NK-92 (cell line): ENCODE measurements at regions not wholly inside any gene's neighbourhood (a gene's known extent, or its start where the extent isn't known, plus 50 kb on each side); places are given as distances from the start of the nearest gene placed in this dataset.

Experiments used
- DNase-seq: peaks from one replicate; lab custom pipeline; 2025; ENCODE audit not compliant: unreplicated experiment; lab: John Stamatoyannopoulos, UW

DNA sequence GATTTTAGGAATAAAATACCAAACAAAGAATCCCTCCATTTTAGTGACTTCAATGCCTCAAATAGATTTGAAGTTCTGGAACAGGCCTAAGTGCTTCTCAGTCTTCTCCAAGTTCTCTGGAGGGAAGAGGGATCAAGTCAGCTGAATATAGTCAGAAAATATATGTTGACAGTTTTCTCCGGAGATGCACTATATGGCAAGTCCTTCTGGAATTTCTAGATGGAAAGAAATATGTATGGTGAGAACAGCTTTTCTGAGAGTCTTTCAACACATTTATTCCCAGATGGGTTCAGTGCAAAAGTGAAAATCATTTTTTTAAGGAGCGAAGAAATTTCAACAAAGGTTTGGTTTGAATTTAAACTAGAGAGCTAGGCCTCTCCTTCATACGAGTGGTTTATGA lies 317.4 kb upstream of the SLC30A5 start:
- DNase-seq, result no peak

DNA sequence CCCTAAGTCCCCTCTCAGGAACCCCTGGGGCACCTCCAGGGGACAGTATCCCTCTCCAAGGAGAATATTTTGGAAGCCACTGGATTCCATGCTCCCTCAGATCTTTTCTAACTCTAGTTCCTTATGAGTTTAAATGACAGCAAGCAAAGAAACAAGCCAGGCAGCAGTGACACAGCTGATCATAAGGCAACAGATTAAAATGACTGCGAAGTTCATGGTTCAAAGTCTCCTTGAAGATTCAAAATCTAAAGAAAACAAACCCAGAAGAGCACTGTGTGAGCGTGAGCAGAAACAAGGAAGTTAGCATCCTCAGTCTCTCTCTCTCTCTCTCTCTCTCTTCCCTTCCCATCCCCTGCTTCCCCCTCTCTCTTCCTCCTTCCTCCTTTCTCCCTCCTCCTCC lies 316.7 kb upstream of the SLC30A5 start:
- no peak for DNase-seq

DNA sequence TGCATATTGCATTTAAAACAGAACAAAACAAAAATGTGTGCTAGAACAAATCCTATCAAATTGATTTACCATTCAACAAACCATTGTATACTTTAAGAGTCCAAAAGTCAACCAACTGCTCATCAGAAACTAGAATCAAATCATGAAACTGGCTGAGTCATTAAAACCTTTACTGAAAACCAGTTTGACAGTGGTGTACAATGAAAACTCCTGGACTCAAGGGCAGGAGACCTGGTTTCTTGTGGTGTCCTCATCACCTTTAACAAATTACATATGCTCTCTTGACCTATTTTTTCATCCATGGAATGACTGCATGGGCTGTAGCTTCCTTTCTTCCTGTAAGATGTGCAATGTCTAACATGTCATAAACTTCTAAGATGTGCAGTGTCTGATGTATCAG lies 315.3 kb upstream of the SLC30A5 start:
- DNase-seq, result no peak

DNA sequence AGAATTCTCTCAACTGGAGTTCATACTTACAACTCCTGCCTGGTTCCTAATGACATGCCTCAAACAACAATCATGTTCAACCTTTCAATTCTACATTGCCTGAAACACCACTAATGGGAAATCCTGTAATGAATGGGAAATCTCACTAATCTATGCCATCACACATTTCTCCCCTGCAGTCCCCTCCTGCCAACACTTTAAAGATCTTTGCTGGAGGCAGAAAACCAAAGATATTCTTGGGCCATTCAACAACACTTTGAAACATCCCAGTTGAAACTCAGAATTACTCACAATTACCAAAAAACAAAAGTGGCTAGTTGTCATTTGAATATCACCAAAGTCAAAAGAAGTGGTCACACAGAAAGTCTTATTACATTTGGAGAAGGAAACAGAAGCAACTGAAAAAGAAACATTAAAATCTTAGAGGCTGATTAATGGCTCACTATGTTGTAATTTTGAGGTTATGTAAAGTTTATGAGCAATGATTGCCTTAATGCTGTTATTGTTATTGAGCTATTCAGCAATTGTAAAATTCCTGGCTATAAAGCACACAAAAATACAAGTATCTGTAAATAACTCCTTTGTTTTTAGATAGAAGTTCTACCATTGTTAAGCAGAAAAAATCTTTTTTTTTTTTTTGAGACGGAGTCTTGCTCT lies 313.4 kb upstream of the SLC30A5 start:
- no peak for DNase-seq

DNA sequence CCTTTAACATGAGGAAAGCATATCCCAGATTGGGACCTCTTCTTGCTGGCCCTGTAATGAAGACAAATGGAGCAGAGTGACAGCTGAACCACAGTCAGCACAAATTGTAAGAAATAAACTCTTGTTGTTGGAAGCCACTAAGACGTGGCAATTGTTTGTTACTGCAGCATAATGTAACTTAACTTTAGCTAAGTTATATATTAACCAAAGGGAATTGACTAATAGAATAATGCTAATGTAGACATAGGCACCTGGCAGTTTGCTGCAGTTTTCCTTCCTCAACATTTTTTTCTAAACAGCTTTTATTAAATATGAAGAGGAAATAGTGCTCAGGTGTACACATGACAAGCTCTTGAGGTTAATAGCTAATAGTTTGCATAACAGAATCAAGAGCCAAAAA lies 300.7 kb upstream of the SLC30A5 start:
- DNase-seq, result no peak

DNA sequence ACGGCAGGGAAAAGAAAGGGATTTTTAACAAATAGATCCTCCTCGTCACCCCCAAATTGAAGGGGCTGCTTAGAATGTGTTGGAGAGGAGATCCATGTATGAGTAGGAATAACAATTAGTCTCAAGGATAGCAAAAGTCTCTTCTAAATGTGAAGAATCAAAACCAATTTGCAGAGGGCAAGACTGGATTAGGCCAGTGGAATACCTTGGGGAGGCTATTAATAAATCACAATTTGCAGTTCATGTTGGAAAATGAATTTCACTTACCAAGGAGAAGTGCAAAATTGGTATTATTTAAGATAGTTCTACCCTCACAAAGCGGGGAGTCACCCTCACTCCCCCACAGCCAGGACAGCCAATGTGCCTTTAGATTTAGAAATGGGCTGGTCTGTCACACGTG lies 299.8 kb upstream of the SLC30A5 start:
- no peak for DNase-seq

DNA sequence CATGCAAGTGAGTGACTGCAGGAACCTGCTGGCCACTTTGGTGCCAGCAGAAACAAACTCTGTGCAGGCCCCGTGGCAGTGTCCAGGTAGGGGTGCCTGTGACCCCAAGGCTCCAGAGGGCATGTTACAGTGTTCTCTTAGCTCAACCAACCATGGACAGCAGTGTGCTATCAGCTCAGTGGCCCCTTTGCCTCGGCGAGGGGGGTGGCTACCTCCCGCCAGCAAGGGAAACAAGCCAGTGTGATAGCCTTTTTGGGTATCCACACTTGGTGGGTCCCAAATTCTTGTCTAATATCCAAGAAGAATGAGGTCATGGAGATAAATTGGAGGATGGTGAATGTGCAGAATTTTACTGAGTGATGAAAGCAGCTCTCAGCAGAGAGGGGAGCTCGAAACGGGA lies 298.6 kb upstream of the SLC30A5 start:
- no peak for DNase-seq

DNA sequence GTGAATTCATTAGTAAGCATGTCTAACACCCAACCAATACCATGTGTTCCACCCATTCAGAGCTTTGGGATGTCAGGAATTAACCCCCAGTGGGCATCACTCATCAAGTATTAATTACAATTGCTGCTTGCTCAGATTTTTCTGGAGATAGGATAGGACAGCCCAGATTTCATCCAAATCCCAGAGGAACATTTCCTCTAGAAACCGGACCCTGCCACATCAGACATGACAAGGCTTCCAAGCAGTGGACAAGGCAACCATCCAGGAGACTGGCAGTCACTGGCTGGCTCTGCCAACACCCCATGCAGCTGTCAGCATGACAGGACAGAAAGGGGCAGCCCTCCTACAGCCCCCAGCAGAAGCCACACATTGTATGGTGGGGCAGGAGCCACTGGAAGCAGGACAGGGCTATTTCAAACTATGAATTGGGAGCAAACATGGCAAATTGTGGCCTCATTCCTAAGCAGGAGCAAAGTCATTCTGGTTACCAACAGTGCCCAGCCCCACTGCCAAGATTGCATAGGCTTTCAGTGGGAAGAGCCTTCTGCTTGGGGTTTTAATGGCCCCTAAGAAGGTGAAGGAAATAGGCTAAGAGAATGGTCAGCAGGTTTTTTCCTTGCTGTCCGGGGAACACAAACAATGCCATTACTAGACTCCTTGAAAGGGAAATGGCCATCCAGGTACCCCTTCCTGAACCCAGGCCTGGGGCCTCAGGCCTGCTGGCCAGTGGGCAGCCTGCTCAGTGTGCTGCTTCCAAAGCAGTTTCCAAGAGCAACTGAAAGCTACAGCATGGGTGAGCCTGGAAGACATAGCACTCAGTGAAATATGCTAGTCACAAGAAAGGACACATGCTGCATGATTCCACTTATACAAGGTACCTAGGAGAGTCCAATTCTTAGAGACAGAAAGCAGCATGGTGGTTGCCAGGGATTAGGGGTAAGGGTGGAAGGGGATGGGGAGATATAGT lies 294.7 kb upstream of the SLC30A5 start:
- no peak for DNase-seq

DNA sequence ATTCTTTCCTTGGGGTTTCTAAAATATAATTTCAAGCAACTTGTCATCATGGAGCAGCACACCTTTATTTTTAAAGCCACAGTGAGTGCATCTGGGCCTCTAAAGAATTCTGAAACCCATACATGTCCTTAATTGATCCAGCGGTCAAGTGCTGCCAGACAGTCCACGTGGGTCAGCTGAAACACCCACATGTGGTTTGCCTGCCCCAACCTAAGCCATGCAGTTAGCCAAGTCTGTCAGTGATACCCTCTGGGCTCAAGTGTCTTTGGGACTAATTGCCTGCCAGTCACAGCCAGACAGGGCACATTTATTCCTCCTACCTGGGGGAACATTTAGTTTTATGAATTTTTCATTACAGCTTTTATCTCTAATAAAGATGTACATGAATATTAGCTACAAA lies 291.4 kb upstream of the SLC30A5 start:
- DNase-seq, result no peak

DNA sequence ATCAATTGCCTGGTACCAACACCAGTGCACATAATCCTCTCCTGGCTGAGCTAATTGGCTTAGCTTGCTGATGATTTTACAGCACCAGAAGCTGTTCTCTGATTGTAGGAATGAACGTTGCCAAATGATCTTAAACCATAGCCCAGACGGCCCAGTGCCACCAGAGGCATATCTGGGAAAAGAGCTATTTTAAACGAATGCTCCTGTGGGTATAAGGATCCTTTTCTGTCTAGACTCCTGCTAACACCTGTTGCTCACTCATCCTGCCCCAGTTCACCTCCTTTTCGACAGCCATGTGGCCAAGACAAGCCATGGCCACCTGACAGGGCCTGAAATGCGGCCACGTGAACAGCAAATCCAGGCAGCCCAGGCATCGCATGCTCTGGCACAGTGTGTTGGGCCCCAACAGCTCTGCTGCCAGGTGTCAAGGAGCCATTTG lies 289.9 kb upstream of the SLC30A5 start:
- DNase-seq, result no peak

DNA sequence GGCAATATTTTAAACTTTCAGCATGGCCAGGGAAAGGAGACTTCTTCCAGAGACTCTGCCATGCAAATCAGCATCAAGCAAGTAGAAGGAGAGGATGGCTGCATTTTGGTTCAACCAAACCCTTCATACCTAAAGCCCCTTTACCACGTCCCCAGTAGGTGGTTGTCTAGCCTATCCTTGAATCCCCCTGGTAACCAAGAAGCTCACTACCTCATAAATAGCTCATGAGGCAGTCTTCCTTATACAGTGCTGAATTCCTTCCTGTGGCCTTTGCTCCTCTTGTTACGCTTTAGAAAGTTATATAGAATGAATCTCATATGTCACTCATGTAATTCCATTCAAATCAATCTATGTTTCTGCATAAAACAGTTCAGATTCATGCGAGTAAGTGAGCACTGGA lies 289.5 kb upstream of the SLC30A5 start:
- no peak for DNase-seq

DNA sequence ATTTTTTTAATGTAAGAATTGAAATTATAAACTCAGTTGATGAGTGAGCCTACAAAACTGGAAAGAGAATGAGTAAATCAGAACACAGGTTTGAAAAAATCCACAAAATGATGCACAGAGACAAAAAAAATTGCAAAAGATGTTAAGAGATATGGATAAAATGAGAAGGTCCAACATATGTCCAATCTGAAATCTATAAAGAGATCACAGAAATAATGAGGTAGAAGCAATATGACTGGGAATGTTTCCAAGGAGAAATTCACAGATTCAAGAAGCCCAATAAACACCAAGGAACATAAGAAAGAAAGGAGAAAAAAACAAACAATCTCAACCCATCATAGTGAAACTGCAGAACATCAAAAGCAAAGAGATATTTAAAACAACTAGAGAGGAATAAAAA lies 288.4 kb upstream of the SLC30A5 start:
- no peak for DNase-seq

DNA sequence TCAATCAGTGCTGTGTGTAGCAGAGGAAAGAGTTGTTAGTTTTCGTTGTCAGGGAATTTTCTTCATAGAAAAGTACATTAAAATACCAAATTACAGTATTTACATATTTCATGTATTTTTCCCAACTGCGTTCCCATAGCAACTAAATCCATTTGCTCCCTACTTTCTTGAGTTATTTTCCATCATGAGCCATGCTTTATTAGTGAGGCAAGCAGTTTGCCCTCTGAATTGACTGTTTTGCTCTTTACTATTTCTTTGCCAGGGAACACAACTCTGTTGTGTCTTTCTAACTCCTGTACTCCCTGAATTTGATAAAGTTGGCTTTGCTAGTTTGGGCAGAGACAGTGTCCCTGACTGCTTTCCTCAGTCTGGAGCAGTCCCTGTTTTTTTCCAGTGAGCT lies 276.2 kb upstream of the SLC30A5 start:
- no peak for DNase-seq

DNA sequence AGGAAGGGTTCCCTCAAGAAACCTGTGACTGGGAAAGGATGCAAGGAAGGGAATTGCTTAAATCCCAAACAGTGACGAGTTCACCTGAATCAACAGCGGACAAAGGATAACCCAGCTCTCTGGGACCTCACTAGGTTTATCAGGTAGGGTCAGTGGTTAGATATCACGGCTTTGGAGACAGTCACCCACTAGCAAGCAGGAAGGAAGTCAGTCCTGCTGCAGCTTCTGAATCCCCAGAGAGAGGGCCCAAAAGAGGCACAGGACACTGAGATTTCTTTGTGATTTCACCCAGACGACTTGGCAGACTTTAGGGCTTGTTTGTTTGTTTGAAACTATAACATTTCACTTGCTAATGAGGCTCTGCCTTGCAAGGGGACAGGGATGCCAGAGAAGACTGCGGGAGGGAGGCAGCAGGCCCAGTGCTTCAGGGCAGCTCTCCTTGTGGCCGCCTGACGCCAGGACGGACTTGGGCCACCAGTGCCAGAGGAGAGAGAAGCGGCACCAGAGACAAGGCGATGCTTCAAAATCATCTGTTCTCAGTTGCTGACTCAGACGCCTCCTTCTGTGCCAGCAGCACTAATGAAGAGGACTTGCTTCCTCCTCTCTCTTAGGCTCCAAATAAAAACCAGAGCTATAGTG lies 275.6 kb upstream of the SLC30A5 start:
- DNase-seq, result no peak

DNA sequence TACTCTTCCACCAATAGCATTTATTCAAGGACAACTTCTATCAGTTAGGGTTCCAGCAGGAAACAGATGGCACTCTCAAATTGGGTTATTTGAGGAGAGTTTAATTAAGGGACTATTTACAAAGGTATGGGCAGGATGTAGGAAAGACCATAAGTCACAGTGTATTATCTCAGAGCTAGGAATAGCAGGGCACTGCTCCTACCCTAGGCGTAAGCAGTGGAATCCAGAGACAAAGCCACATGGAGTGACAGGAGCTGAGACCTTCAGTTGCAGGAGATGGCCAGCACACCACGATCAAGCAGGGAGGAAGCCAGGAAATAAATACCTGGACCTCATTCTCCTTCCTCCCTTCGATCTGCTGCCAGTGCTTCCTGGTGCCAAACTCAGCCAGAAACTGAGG lies 274.9 kb upstream of the SLC30A5 start:
- no peak for DNase-seq

DNA sequence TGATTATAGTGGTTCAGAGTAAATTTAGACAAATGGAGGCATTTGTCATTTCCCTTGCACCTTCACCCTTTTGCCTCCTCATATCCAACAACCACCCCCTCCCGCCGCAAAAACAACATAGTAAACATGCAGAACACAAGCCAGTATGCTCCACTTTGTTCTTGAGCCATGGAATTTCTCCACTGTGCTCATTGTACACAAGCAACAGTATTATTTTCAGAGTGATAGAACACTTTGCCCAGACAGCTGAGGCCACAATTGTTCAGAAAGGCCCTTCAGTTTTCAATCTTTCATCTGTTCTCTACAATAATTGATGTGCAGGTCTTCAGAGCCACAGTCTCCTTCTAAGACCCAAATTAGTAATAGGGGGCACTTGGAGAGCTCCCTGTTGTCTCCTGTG lies 272.8 kb upstream of the SLC30A5 start:
- no peak for DNase-seq

DNA sequence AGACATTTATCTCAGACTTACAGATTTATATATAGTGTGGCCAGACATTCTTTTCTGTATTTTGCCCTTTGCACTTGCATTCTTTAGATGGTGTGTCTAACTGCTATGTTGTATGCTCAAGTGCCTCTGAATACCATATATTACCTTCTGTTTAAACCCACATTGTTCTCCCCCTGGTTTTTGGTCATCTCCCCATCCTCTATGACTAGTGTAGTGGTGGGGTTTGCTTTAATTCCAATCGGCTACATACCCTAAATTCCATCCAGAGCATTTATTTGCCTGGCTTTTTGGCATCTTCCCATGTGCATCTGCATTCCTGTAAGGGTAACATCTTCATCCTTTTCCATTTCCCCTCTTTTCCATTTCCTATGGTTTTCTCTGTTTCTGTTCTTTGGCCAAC lies 271.0 kb upstream of the SLC30A5 start:
- DNase-seq, result no peak

DNA sequence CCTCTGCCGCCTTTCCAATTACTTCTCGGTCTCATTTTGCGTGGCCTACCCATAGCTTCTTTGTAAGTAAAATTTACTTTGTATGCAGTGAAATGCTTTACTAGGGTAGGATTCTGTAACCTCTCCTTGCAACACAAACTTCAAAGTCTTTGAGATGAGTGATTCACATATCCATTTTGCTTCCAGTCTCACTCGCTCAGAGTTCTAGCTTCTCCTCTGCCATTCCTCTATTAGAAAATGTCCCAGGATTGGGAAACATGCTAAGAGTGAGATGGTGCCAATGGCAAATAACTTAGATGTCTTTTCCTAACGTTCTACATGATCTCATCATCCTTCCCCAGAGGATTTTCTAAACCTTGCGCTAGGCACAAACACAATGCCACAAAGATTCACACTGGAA lies 270.5 kb upstream of the SLC30A5 start:
- DNase-seq, result no peak

DNA sequence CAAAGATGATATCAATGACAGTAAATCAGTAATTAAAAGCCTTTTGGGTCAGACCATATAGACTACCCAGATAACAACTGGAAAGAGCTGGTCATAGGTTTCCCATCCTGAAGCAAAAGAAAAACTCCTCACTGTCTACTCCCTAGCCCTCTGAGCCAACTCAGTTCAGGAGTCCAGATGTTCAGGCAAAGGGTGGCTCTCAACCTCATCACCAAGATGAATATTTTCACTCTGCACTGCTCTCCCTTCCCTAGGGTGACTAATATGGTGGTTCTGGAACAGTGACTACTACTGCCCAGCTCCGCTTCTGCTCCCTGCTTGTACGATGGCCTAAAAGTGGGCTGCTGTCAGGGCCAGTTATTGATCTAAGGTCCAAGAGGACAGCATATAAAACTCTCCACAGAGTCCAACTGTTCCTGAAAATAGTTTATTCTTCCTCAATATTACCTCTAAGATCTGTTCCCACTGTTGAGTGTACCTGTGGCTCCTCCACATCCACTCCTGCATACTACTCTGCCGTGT lies 263.4 kb upstream of the SLC30A5 start:
- DNase-seq, result no peak

DNA sequence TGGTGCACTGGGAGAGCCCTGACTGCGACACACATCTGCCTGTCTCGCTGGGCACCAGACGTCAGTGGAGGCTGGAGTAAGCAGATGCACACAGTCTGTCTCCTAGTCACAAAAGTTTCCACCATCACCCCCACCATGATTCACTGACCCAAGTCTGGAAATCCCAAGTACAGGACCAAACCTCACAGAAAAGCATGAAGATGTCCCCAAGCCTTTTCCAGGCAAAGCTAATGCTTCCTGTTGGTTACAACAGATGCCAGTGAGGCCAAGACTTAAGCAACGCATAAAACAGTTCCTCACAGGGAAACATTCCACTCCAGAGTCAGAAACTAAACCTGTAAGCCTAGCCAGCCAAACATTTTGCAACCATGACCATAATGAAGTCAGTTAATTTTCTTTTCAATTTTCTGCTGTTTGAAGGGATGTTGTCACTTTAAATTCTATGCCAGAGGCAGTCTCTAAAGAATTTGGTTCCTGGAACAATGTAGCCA lies 259.3 kb upstream of the SLC30A5 start:
- no peak for DNase-seq

DNA sequence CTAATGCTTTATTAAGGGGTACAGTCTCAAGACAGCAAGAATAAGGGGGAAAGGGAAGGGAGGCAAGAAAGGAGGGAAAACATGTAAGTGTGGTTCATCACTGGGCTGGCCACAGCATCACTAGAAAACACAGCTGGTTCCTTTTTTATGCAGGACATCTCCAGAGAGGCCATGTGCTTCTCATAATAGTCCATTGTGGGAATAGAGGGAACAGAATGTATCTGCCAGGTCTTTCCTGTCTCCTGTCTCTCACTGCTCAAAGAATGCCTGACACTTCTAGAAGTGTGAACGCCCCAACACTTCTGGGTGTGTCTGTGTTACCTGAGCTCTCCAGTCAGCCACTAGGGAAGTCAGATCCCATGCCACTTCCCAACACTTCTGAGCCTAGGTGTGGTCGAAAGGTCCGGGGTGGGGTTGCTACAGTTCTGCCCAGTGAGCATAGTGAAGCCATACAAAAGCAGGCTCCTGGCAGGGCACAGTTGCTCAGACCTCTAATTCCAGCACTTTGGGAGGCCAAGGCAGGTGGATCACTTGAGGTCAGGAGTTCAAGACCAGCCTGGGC lies 255.6 kb upstream of the SLC30A5 start:
- no peak for DNase-seq
